Stomach (tissue), 4 donors: ENCODE measurements at regions not wholly inside any gene's neighbourhood (a gene's known extent, or its start where the extent isn't known, plus 50 kb on each side); places are given as distances from the start of the nearest gene placed in this dataset.

Source experiments
- CTCF ChIP-seq, 7 experiments: fragments of 450-650 bp in 4 of 7; fragments of 200-600 bp in 3 of 7; sonication (generic) in 3 of 7; IDR thresholded peaks; one replicate each; pipeline ENCODE4 v1.5.1; 2016 to 2019; ENCODE audit warnings: antibody characterized with exemption in 7 of 7, control low read depth in 2 of 7, mild to moderate bottlenecking in 1 of 7
- EP300 ChIP-seq: sonication (generic); formaldehyde crosslinking; IDR thresholded peaks from one replicate; pipeline ENCODE4 v1.6.1; 2017; ENCODE audit warnings: antibody characterized with exemption
- POLR2AphosphoS5 ChIP-seq, 3 donors: sonication (generic); formaldehyde crosslinking; IDR thresholded peaks; one replicate each; pipeline ENCODE4 v1.6.1; 2016; ENCODE audit warnings: antibody characterized with exemption in 3 of 3

- no peak for TF ChIP-seq CTCF (IDR thresholded peaks at IDR 0.05)
- TF ChIP-seq EP300 = no peak
- TF ChIP-seq POLR2AphosphoS5 (IDR thresholded peaks at IDR 0.05) = no peak
These were observed 93.0 kb upstream of the P3H2 start for GRCh38 chr3:190213727-190214126.
